Natural killer cell (primary cell): ENCODE measurements at regions not wholly inside any gene's neighbourhood (a gene's known extent, or its start where the extent isn't known, plus 50 kb on each side); places are given as distances from the start of the nearest gene placed in this dataset.

Source experiments
- ATAC-seq, 3 donors: fragments of 150-1000 bp in 2 of 3; fragments of 200-7000 bp in 1 of 3; cut with Tn5 transposase; 1 replicate in 1 of 3; 2 replicates in 2 of 3; pipeline ENCODE4 v1.10.0; 2021; ENCODE audit warnings: mild to moderate bottlenecking in 2 of 3, moderate library complexity in 2 of 3
- DNase-seq, 2 donors: peaks; one replicate each; pipeline versions ENCODE4 v3.0.0 to v3.0.0-alpha.2; 2013 to 2021; ENCODE audit warnings: mixed read lengths in 1 of 2
- H3K27ac ChIP-seq: one replicate; pipeline ENCODE4 v1.5.1; 2013; ENCODE audit warnings: mild to moderate bottlenecking, low read length
- H3K27me3 ChIP-seq: one replicate; pipeline ENCODE4 v1.6.1; 2013; ENCODE audit warnings: low read length; ENCODE audit not compliant: control insufficient read depth, insufficient read depth
- H3K36me3 ChIP-seq: one replicate; pipeline ENCODE4 v1.6.1; 2013; ENCODE audit warnings: low read length; ENCODE audit not compliant: control insufficient read depth, insufficient read depth
- H3K4me1 ChIP-seq: one replicate; pipeline ENCODE4 v1.6.1; 2013; ENCODE audit warnings: low read length; ENCODE audit not compliant: control insufficient read depth, insufficient read depth
- H3K4me3 ChIP-seq: one replicate; pipeline ENCODE4 v1.5.1; 2013; ENCODE audit warnings: low read length
- H3K9me3 ChIP-seq: one replicate; pipeline ENCODE4 v1.6.1; 2013; ENCODE audit warnings: low read length; ENCODE audit not compliant: control insufficient read depth, insufficient read depth
- H3K27ac Mint-ChIP-seq, 2 donors: one replicate each; pipeline ENCODE4 v1.8.0; 2022; ENCODE audit warnings: mild to moderate bottlenecking in 2 of 2, mixed read lengths in 2 of 2, moderate library complexity in 1 of 2
- H3K27me3 Mint-ChIP-seq, 2 donors: one replicate each; pipeline ENCODE4 v1.8.0; 2022; ENCODE audit warnings: low read depth in 2 of 2, mixed read lengths in 2 of 2
- H3K36me3 Mint-ChIP-seq: one replicate; pipeline ENCODE4 v1.8.0; 2022; ENCODE audit warnings: mixed read lengths
- H3K4me1 Mint-ChIP-seq, 2 donors: one replicate each; pipeline ENCODE4 v1.8.0; 2022; ENCODE audit warnings: mixed read lengths in 2 of 2
- H3K4me3 Mint-ChIP-seq: one replicate; pipeline ENCODE4 v1.8.0; 2022; ENCODE audit warnings: mild to moderate bottlenecking, moderate library complexity, mixed read lengths
- H3K9me3 Mint-ChIP-seq, 2 donors: one replicate each; pipeline ENCODE4 v1.8.0; 2022; ENCODE audit warnings: mixed read lengths in 2 of 2
- CTCF ChIP-seq: fragments of 200-600 bp; IDR thresholded peaks from one replicate; pipeline ENCODE4 v1.8.0; 2022; ENCODE audit warnings: antibody characterized with exemption
- WGBS: methylation state at CpG from one replicate; pipeline ENCODE4 v1.1.7; 2013; ENCODE audit warnings: missing lambda C conversion rate; ENCODE audit not compliant: insufficient coverage; 5-methylcytosine and 5-hydroxymethylcytosine counted together
- intact Hi-C: fragments of 100-400 bp; cut with micrococcal nuclease; formaldehyde crosslinking; loops from one replicate; pipeline ENCODE4 v1.14.2; 2022

DNA sequence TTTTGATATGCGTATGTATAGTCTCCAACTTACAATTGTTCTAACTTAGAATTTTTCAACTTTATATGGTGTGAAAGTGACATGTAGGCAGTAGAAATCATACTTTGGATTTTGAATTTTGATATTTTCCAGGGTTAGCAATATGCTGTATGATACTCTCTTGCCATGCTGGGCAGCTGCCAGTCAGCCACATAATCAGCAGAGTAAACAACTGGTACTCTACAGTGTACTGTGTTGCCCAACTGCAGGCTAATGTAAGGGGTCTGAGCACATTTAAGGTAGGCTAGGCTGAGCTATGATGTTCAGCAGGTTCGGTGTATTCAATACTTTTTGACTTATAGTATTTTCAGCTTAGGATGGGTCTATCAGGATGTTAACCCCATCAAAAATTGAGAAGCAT, 52.0 kb upstream of the RYK start:
- Histone ChIP-seq H3K4me3 (no peak overlapping the region), H3K27ac (no peak overlapping the region), H3K4me1 (no peaks in the 10 kb centered on the region), H3K36me3 (no peaks in the 10 kb centered on the region), H3K27me3 (peaks cover 5% of the 10 kb centered on the region), H3K9me3 (no peaks in the 10 kb centered on the region)
- Mint-ChIP-seq H3K4me3 (no peak overlapping the region), H3K27ac (no peak overlapping the region), H3K36me3 (no peaks in the 10 kb centered on the region), H3K4me1 (no peaks in the 10 kb centered on the region), H3K27me3 (peaks cover 36 to 62% of the 10 kb centered on the region in 2 donors), H3K9me3 (no peaks in the 10 kb centered on the region)
- DNase-seq (no peak), ATAC-seq (no peak)
- intact Hi-C loops: no loop called here
- TF ChIP-seq CTCF: no peak
- WGBS: 90% methylated on average over 1 of the region's 2 CpGs

- Mint-ChIP-seq H3K27ac (no peak overlapping the region), H3K4me3 (no peak overlapping the region), H3K4me1 (peaks cover 0 to 5% of the 10 kb centered on the region in 2 donors), H3K27me3 (peaks cover 29 to 41% of the 10 kb centered on the region in 2 donors), H3K9me3 (no peaks in the 10 kb centered on the region), H3K36me3 (no peaks in the 10 kb centered on the region)
- DNase-seq (no peak), ATAC-seq (no peak)
- Histone ChIP-seq H3K4me3 (no peak overlapping the region), H3K4me1 (no peaks in the 10 kb centered on the region), H3K27ac (no peak overlapping the region), H3K36me3 (no peaks in the 10 kb centered on the region), H3K27me3 (peaks cover 7% of the 10 kb centered on the region), H3K9me3 (no peaks in the 10 kb centered on the region)
- intact Hi-C loops: no loop called here
- no peak for TF ChIP-seq CTCF
- 52% methylated on average over 2 of the region's 3 CpGs for WGBS
These were observed 49.9 kb upstream of the RYK start for GRCh38 chr3:134300520-134300919.
